GM12878 (cell line): ENCODE measurements at regions not wholly inside any gene's neighbourhood (a gene's known extent, or its start where the extent isn't known, plus 50 kb on each side); places are given as distances from the start of the nearest gene placed in this dataset.

Source experiments
- ATAC-seq: fragments of 200-7000 bp; cut with Tn5 transposase; 3 replicates; pipeline ENCODE4 v1.9.1; 2020; ENCODE audit warnings: mild to moderate bottlenecking, moderate library complexity
- BruUV-seq: library from RNA; stranded (reverse); fragments of 400-500 nt; replicated peaks from 2 replicates; lab custom pipeline; 2021; lab: Mats Ljungman, UMichigan
- CTCF ChIA-PET: fragments of 300-600 bp; sonication (Branson Sonifier 250); formaldehyde crosslinking; extraction: SDS; loops from one replicate; lab custom pipeline; 2021; ENCODE audit warnings: inconsistent platforms; lab: Yijun Ruan, JAX
- POLR2A ChIA-PET: fragments of 350-600 bp; formaldehyde crosslinking; extraction: SDS; loops from one replicate; lab custom pipeline; 2021; ENCODE audit warnings: inconsistent platforms; lab: Charles Lee
- RAD21 ChIA-PET: fragments of 300-600 bp; sonication (Branson Sonifier 250); formaldehyde crosslinking; loops from one replicate; lab custom pipeline; 2023; ENCODE audit warnings: antibody characterized with exemption; ENCODE audit not compliant: unreplicated experiment; lab: Charles Lee
- SMC1A ChIA-PET: fragments of 300-600 bp; sonication (Branson Sonifier 250); formaldehyde crosslinking; loops from one replicate; lab custom pipeline; 2023; ENCODE audit not compliant: unreplicated experiment, uncharacterized antibody; lab: Charles Lee
- DNase-seq: peaks from one replicate; pipeline ENCODE4 v3.0.0-alpha.2; 2011; ENCODE audit warnings: low read depth, low spot score
- FAIRE-seq: peaks from 3 replicates; lab custom pipeline; 2011; peaks lifted over from hg19 to GRCh38; lab: Jason Lieb, UNC
- H2AFZ ChIP-seq: 2 replicates; pipeline ENCODE4 v1.6.0; 2011; ENCODE audit warnings: low read depth, low read length, control low read depth; ENCODE audit not compliant: control insufficient read depth
- H3K27ac ChIP-seq: 2 replicates; pipeline ENCODE4 v1.5.1; 2011; ENCODE audit warnings: control low read depth; ENCODE audit not compliant: control insufficient read depth, insufficient read depth
- H3K27me3 ChIP-seq, 2 experiments: replicated peaks in 1 of 2; 2 replicates each; pipeline versions ENCODE4 v1.6.0 to v1.6.1; 2011; ENCODE audit warnings: low read length in 1 of 2; ENCODE audit not compliant: control insufficient read depth in 2 of 2, insufficient read depth in 2 of 2
- H3K36me3 ChIP-seq, 2 experiments: 2 replicates each; pipeline ENCODE4 v1.5.1; 2011; ENCODE audit warnings: low read length in 1 of 2; ENCODE audit not compliant: control insufficient read depth in 2 of 2, insufficient read depth in 2 of 2
- H3K4me1 ChIP-seq: 2 replicates; pipeline ENCODE4 v1.6.1; 2011; ENCODE audit warnings: mild to moderate bottlenecking, low read length, moderate library complexity, mixed read lengths; ENCODE audit not compliant: control insufficient read depth, insufficient read depth
- H3K4me2 ChIP-seq: 2 replicates; pipeline ENCODE4 v1.6.0; 2011; ENCODE audit warnings: control low read depth; ENCODE audit not compliant: control insufficient read depth, insufficient read depth
- H3K4me3 ChIP-seq: fragments of 200-600 bp; sonication (generic); 2 replicates; pipeline ENCODE4 v1.5.1; 2016
- H3K79me2 ChIP-seq: 2 replicates; pipeline ENCODE4 v1.6.0; 2011; ENCODE audit warnings: low read length; ENCODE audit not compliant: control insufficient read depth, insufficient read depth
- H3K9ac ChIP-seq: 2 replicates; pipeline ENCODE4 v1.8.0; 2011; ENCODE audit warnings: low read length, control low read depth, mixed read lengths; ENCODE audit not compliant: control insufficient read depth, insufficient read depth
- H3K9me3 ChIP-seq: replicated peaks from 3 replicates; pipeline ENCODE4 v1.5.1; 2011; ENCODE audit warnings: mild to moderate bottlenecking, low read length; ENCODE audit not compliant: control insufficient read depth, insufficient read depth
- H4K20me1 ChIP-seq: 2 replicates; pipeline ENCODE4 v1.6.0; 2011; ENCODE audit not compliant: control insufficient read depth, insufficient read depth
- EP300 ChIP-seq, 2 experiments: fragments of 150-350 bp in 1 of 2; IDR thresholded peaks; 2 replicates each; pipeline ENCODE4 v1.6.1; 2011 to 2012; ENCODE audit warnings: low read depth in 2 of 2, low read length in 2 of 2, borderline replicate concordance in 1 of 2, improper control_type of control experiment in 1 of 2, inconsistent platforms in 1 of 2; ENCODE audit not compliant: control insufficient read depth in 1 of 2
- KAT2A ChIP-seq: conservative IDR thresholded peaks from 2 replicates; pipeline ENCODE4 v1.6.1; 2011; ENCODE audit warnings: low read depth, low read length; ENCODE audit not compliant: control insufficient read depth
- KDM1A ChIP-seq: fragments of 200-600 bp; sonication (generic); IDR thresholded peaks from 2 replicates; pipeline ENCODE4 v1.6.1; 2016; ENCODE audit warnings: borderline replicate concordance
- MXI1 ChIP-seq: fragments of 150-350 bp; IDR thresholded peaks from 2 replicates; pipeline ENCODE4 v1.6.1; 2011; ENCODE audit warnings: low read depth, mild to moderate bottlenecking, inconsistent platforms, low read length, improper control_type of control experiment
- NRF1 ChIP-seq: conservative IDR thresholded peaks from 2 replicates; pipeline ENCODE4 v1.6.1; 2011; ENCODE audit warnings: mild to moderate bottlenecking, low read depth, low read length, improper control_type of control experiment
- SMAD1 ChIP-seq: fragments of 450-650 bp; IDR thresholded peaks from 2 replicates; pipeline ENCODE4 v1.6.1; 2018; ENCODE audit warnings: mild to moderate bottlenecking, low read depth; ENCODE audit not compliant: partially characterized antibody
- SP1 ChIP-seq: IDR thresholded peaks from one replicate; pipeline ENCODE4 v1.6.1; 2011; ENCODE audit warnings: low read depth, low read length
- ZBTB11 ChIP-seq: fragments of 450-650 bp; formaldehyde crosslinking; IDR thresholded peaks from 2 replicates; pipeline ENCODE4 v1.5.0; 2022; ENCODE audit warnings: mild to moderate bottlenecking, missing genetic modification characterization
- WGBS: methylation state at CpG from one replicate; pipeline ENCODE4 v1.1.6; 2016; ENCODE audit warnings: low lambda C conversion rate; ENCODE audit not compliant: insufficient replicate concordance, insufficient coverage; ENCODE audit errors: missing lambda C conversion rate; 5-methylcytosine and 5-hydroxymethylcytosine counted together
- in situ Hi-C: fragments of 300-500 bp; cut with MboI; formaldehyde crosslinking; loops from 9 replicates; pipeline ENCODE4 v1.14.3; 2018; ENCODE audit warnings: mixed read lengths
- intact Hi-C: fragments of 100-400 bp; cut with micrococcal nuclease; formaldehyde crosslinking; loops from one replicate; pipeline ENCODE4 v1.14.2; 2022; ENCODE audit not compliant: unreplicated experiment
- TF ChIP-seq, protein P1 (sequence below): fragments of 450-650 bp; IDR thresholded peaks from 2 replicates; pipeline ENCODE4 v1.6.1; 2014; ENCODE audit warnings: mild to moderate bottlenecking
- TF ChIP-seq, protein P2 (sequence below): fragments of 450-650 bp; IDR thresholded peaks from 2 replicates; pipeline ENCODE4 v1.6.1; 2018; ENCODE audit warnings: mild to moderate bottlenecking, low read depth, moderate library complexity; ENCODE audit not compliant: partially characterized antibody

DNA sequence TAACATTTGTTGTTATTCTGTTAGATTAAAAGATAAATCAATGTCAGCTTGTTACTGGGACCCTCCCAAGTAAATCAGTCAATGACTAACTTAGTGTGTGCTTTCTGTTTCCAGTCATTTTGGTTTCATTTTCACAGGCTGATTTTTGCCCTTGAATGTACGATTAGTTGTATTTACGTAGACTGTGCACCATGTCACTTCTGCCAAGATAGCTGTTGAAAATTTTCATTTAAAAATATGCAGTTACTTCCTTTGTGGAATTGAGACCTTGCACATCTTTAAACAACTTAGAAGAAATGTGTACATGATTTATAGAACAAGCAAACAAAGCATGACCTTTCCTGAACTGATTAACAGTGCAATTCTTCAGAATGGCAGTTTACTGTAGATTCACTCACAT lies 944.8 kb upstream of the CITED2 start (continued):
- TF ChIP-seq ZBTB11 (CRISPR knock-in tag) (no peak), SMAD1 (no peak), EP300 (IDR thresholded peaks at IDR 0.05; ENCODE audit: borderline replicate concordance in 1 of 2, control insufficient read depth in 1 of 2, low read depth in 2 of 2, low read length in 2 of 2) (no peak)

- in situ Hi-C loops: no loop called here
- ChIA-PET SMC1A (interaction anchor here (1.0 to 1.3 kb wide), 4 partner anchors 46 to 456 kb away, joined by 3 to 5 read pairs (median 4); no protein-coding TSS in a partner anchor), POLR2A (no interaction called here), CTCF (interaction anchor here (1.5 kb wide), 1 partner anchor 46 kb away, joined by 4 read pairs; no protein-coding TSS in a partner anchor), RAD21 (interaction anchor here (2.5 to 3.6 kb wide), 2 partner anchors 46 to 47 kb away, joined by 9 to 13 read pairs; no protein-coding TSS in a partner anchor)
- TF ChIP-seq MXI1: no peak
- no peak for TF ChIP-seq KAT2A
- TF ChIP-seq NRF1: no peak
- no peak for TF ChIP-seq KDM1A
- TF ChIP-seq, protein P1, sequence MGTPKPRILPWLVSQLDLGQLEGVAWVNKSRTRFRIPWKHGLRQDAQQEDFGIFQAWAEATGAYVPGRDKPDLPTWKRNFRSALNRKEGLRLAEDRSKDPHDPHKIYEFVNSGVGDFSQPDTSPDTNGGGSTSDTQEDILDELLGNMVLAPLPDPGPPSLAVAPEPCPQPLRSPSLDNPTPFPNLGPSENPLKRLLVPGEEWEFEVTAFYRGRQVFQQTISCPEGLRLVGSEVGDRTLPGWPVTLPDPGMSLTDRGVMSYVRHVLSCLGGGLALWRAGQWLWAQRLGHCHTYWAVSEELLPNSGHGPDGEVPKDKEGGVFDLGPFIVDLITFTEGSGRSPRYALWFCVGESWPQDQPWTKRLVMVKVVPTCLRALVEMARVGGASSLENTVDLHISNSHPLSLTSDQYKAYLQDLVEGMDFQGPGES: no peak
- TF ChIP-seq SP1: no peak
- TF ChIP-seq, protein P2, sequence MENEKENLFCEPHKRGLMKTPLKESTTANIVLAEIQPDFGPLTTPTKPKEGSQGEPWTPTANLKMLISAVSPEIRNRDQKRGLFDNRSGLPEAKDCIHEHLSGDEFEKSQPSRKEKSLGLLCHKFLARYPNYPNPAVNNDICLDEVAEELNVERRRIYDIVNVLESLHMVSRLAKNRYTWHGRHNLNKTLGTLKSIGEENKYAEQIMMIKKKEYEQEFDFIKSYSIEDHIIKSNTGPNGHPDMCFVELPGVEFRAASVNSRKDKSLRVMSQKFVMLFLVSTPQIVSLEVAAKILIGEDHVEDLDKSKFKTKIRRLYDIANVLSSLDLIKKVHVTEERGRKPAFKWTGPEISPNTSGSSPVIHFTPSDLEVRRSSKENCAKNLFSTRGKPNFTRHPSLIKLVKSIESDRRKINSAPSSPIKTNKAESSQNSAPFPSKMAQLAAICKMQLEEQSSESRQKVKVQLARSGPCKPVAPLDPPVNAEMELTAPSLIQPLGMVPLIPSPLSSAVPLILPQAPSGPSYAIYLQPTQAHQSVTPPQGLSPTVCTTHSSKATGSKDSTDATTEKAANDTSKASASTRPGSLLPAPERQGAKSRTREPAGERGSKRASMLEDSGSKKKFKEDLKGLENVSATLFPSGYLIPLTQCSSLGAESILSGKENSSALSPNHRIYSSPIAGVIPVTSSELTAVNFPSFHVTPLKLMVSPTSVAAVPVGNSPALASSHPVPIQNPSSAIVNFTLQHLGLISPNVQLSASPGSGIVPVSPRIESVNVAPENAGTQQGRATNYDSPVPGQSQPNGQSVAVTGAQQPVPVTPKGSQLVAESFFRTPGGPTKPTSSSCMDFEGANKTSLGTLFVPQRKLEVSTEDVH: no peak
- intact Hi-C loops: no loop called here
- no peak for FAIRE-seq
- Histone ChIP-seq H3K9me3 (no peaks in the 10 kb centered on the region), H3K27ac (no peak overlapping the region), H3K36me3 (no peaks in the 10 kb centered on the region), H2AFZ (no peak overlapping the region), H3K79me2 (no peaks in the 10 kb centered on the region), H4K20me1 (no peaks in the 10 kb centered on the region), H3K27me3 (no peaks in the 10 kb centered on the region), H3K4me1 (no peaks in the 10 kb centered on the region), H3K4me2 (no peak overlapping the region), H3K9ac (no peak overlapping the region), H3K4me3 (no peak overlapping the region)
- no peak for ATAC-seq
- WGBS: 29% methylated on average over 3 of the region's 3 CpGs
- no TSS peak for BruUV-seq
- no peak for DNase-seq
Measured at GRCh38 chr6:140318408-140318807, 944.0 kb upstream of the CITED2 start.
